ENCODE measurements at regions not wholly inside any gene's neighbourhood (a gene's known extent, or its start where the extent isn't known, plus 50 kb on each side); places are given as distances from the start of the nearest gene placed in this dataset.
"Not testable (repeated sequence)": the region's sequence is repeated elsewhere in the genome, so short reads cannot be mapped to it uniquely, and the experiment has no call there.

DNA sequence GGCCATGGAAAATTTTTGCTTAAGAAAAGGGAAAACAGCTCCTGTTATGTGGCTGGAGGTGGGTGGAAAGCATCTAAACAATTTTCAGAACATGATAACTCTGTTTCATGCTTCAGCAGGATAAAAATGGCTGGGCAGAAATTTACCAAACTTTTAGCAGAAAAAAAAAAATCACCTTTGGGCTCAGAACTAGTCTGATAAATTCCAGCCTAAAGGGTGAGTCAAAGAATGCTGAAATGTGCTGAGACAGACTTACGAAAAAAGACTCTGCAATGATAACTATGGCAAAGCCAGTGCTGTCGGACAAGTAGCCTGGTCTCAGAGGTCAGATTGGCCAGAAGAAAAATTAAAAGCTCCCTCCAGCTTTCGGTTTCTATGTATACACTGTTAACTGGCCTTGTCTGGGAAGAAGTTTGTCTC lies 123.6 kb downstream of the LRATD1 start:
- no peak for DNase-seq

DNA sequence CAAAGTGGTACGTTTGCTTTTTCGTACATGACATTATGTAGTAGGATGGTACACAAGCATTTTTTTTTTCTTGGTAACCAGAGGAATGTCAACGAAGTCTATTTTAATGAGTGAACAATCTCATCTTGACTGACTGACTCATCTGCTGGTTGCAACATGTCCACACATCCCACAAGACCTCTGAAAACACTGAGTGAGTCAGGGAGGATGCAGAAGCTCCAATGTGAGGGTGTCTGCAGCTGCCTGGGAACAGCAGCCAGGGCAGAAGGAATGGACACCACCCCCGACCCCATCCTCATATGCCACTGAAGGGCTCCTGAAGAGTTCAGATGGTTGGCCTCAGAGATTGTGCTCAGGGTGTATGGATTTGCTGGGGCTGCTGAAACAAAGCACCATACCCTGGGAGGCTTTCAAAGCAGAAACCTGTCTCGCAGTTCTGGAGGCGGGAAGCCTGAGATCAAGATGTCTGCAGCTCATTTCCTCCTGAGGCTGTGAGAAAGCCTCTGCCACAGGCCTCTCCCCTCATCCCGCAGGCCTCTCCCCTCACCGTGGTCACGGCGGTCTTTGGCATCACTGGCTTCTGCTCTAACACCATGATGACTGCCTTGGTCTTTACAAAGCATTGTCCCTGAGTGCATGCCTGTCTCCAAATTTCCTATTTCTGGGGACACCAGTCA lies 124.6 kb downstream of the LRATD1 start:
- DNase-seq, result no peak

GRCh38 chr2:14759082-14759481 lies 126.6 kb downstream of the LRATD1 start:
- no peak for DNase-seq

DNA sequence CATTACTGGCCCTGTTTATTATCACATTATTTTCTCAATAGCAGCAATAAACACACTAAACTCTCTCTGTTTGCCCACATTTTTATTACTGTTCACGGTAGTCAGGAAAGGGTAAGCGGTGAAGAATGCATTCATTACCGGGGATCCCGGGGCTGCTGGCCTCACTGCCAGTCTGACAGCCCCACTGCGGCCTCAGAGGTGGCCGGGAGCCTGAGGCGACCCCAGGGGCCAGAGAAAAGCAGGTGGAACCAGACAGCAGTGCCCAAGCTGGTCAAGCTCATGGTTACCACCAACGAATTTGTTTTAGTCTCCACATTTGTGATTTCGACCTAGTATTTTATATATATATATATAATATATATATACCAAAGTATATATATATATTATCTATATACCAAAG lies 127.7 kb downstream of the LRATD1 start:
- no peak for DNase-seq

GRCh38 chr2:14761118-14761517 lies 128.6 kb downstream of the LRATD1 start:
- no peak for DNase-seq

GRCh38 chr2:14773696-14774095 lies 141.2 kb downstream of the LRATD1 start:
- no peak for DNase-seq

DNA sequence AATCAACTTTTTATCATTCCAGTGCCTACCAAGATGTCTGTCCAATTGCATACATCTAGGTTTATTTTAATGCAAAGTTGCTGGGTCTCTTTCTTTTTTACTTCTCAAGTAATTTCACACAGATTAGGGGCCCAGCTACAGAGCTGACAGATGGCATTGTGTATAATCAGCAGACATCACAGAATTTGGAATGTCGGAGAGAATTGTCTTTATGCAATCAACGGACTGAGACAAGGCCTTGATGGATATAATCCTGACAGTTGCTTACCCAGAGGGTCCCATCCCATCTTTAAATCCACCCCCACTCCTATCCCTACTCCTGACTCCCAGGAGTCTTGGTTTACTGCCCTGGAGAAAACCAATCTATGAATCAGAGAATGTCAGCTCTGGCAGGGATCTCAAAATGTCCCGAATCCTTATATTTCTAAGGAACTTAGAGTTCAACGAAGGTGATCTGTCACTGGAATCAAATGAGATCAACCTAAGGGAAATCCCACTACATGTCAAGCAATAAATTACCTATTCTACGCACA lies 142.0 kb downstream of the LRATD1 start:
- DNase-seq, result no peak

DNA sequence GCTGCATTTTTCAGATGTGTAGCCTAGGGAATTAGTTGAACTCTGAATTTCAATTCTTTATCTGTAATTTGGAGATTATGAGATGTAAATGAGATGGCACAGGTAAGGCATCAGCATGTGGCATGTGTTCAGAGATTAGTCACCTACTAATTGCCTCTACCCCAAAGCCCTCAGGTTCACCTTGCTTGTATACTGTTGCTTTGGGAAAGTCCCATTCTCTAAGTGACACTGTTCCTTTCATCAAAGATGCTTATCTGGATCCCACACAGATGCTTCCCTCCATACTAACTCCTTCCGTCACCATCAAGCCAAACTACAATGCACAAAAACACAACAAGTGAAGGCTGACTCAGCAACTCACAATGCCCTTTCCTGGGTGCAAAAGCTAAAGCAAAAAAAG lies 143.7 kb downstream of the LRATD1 start:
- no peak for DNase-seq

DNA sequence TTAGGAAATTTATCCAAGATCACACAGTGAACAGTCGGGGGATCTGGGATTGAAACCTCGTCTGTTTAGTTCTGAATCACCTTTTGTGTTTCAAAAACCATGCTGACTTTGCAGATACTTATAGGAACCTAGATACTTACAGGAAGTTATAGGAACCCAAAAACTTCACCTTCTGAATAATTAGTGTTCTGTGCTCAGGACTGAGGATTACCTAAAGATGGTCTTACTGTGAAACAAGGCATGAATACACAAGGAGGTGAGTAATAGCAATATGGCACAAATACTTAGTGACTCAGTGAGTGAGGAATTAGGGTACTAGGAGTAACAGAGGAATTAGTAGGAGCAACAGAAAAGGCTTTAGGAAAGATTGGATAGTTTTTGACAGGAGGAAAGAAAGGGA lies 145.5 kb downstream of the LRATD1 start:
- no peak for DNase-seq

DNA sequence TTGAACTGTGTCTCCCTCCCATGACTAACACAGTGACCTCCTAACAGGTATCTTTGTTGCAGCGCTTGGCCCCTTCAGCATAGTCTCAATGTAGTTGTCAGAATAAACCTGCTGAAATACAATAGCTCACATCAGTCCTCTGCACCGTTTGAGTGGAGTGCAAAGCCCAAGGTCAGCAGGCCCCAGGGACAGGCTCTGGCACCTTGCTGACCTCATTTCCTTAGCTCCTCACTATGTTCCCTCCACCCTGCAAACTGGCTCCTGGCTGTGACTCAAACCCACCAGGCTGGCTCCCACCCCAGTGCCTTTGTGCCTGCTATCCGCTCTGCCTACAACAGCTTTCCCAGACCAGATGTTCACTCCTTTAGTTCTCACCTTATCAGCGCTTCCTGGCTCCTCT lies 146.7 kb downstream of the LRATD1 start:
- no peak for DNase-seq

DNA sequence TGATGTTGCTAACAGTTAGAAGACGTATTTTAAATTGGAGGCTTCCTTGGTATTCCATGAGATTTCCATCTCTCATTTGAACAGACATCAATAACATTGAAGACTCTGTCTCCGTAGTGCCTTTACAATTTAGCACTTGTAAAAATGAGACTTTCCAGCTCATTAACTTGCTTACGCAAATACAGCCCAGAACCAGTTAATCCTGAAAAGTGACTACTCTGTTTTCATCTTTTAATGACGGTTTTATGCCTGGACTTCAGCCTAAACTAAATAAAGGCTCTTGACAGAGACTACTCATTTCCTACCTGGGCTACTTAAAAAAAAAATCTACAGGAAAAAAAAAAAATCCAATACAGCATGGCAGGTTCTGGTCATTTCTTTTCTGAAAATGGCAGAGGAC lies 148.6 kb downstream of the LRATD1 start:
- no peak for DNase-seq

DNA sequence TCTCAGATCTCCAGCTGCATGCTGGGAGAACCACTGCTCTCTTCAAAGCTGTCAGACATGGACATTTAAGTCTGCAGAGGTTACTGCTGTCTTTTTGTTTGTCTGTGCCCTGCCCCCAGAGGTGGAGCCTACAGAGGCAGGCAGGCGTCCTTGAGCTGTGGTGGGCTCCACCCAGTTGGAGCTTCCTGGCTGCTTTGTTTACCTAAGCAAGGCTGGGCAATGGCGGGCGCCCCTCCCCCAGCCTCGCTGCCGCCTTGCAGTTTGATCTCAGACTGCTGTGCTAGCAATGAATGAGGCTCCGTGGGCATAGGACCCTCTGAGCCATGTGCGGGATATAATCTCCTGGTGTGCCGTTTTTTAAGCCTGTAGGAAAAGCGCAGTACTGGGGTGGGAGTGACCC lies 156.3 kb downstream of the LRATD1 start:
- not testable (repeated sequence) for DNase-seq

DNA sequence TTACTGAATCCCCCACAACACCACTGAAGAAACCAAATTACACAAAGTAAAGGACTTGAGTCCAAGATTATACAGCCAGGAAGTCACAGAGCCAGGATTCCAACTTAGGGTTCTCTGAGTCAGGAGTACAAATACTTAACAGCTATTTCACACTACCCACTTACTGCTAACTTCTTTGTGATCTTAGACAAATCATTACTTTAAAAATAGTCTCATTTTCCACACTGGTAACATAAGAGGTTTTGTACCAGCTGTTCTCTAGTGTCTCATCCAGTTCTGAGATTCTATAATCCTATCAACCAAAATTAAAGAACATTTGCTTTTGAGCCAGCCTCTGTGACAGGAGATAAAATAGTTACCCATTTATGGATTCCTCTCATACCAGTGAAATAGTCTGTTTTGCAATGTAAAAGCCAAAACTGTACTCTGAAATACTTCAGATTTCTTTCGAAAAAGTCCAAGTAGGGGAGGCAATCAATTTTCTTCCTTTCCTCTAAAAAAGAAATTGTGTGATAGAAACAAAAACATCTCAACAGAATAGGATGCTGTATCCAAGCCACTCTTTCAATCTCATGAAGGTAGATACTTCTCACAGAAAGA lies 157.6 kb downstream of the LRATD1 start:
- DNase-seq, result peak in 1 of 3 donors; percentile 7

GRCh38 chr2:14803994-14804393 lies 171.5 kb downstream of the LRATD1 start:
- DNase-seq, result no peak

DNA sequence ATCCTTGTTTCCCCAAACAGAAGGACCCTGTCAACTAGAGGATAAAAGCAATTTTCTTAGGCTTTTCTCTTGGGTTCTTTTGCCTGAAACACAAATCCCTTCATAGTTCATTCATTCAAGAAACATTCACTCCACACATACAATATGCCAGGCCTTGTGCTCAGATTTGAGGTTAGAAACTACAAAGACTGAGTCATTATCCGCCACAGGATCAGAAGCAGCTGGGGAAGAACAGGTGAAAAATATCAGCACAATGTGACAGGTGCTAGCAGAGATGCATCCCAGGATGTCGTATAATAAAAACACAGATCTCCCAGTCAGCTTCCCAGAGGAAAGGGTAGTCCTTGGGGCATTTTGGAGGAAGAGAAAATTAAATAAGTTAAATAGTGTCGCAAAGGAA lies 172.4 kb downstream of the LRATD1 start:
- no peak for DNase-seq

DNA sequence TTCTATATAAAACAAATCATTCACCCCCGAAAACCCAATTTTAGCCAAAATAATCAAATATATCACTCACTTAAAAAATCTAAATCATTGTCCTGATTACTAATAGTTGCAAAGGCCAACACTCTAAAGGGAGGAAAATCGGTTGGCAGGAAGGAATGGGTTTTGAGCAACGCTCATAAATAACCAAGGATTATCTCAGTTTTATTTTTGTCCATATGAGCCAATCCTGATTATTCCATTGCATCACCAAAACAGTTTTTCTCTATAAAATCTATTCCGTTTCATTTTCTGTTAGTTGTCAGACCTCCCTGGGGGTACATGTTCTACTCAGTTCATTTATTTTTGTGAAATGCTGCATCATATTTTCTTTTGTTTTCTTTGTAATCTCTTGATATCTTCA lies 174.1 kb downstream of the LRATD1 start:
- DNase-seq, result no peak

DNA sequence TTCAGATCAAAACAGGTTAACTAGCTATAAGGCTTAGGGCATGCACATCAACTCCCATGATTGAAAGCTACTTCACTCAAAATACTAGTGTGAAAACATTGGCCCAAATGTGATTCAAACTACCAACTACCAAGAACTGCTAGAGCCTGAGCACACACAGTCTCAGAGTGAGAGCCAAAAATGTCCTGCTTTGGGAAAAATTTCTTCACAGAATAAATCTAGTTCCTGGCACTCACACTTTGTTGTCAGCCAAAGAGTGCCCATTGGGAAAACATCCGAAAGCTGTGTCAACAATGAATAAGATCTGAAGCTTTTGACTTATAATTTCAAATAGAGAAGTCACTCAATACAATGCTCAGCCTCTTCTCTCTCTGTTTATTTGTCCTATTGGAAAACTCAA lies 182.7 kb downstream of the LRATD1 start:
- no peak for DNase-seq

DNA sequence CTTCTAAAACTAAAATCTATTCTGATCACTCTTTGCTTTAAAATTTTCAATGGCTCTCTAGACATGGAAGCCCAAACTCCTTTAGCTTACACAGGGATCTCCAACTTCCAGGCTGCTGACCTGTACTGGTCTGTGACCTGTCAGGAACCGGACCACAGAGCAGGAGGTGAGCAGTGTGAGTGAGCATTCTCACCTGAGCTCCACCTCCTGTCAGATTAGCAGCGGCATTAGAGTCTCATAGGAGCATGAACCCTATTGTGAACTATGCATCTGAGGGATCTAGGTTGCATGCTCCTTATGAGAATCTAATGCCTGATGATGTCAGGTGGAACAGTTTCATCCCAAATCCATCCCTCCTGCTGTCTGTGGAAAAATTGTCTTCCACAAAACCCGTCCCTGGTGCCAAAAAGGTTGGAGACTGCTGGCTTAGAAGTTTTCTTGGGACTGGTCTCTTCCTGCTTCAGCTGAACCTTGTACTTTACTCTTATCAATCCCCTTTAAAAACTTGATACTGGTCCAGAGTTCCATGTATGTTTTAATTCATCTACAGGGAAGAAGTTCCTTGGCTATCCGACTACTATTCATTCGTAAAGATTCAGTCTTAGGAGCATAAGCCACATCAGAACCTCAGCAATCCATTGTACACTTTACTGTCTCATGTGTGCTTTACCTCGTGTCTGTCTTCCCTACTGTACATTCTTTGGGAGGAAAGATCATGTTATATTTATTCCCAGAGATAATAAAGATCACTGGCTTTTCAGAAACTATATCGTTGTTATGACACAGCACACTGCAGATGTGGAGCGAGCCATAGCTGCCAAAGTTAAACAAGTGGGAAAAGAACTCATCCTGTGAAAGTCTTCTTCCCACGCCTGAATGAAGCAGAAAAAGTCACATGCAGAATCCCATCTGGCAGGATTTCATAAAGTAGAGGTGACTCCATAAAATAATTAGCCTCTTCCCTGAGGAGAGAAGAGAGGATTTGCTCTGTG lies 183.8 kb downstream of the LRATD1 start:
- DNase-seq, result no peak

DNA sequence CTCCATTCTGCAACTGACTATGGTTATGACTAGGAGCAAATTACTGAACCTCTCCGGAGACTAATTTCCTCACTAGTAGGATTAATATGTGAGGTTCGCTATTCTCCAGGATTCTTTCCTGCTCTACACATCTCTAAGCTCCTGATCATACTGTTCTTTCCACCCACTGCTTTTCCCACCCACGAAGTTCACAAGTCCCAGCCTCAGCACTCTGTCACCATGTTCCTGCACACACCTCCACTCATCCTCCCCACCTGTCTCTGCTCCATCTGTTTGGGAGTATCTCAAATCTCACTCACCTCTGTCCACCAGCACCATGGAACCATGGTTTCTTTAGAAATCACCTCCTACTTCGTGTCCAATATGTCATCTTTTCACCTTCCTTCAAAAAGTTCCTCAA lies 185.3 kb downstream of the LRATD1 start:
- DNase-seq, result no peak

DNA sequence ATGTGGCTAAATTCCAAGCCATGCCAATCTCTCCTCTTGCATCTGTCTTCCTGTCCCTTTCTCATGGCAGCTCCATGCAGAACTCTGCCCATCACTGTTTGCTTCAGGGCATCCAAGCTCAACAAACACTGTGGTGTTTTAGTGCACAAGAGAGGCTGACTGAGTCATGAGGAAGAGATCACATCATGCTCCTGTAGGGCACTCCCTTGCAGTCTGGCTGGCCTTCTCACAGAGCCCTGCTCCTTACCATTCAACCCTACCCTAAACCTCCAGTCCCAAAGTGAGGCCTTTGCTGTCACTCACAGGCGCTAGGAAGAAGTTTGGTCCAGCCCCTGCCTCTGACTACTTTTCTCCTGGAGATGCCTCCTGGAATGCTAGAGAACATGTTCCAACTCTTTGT lies 194.0 kb downstream of the LRATD1 start:
- DNase-seq, result no peak

DNA sequence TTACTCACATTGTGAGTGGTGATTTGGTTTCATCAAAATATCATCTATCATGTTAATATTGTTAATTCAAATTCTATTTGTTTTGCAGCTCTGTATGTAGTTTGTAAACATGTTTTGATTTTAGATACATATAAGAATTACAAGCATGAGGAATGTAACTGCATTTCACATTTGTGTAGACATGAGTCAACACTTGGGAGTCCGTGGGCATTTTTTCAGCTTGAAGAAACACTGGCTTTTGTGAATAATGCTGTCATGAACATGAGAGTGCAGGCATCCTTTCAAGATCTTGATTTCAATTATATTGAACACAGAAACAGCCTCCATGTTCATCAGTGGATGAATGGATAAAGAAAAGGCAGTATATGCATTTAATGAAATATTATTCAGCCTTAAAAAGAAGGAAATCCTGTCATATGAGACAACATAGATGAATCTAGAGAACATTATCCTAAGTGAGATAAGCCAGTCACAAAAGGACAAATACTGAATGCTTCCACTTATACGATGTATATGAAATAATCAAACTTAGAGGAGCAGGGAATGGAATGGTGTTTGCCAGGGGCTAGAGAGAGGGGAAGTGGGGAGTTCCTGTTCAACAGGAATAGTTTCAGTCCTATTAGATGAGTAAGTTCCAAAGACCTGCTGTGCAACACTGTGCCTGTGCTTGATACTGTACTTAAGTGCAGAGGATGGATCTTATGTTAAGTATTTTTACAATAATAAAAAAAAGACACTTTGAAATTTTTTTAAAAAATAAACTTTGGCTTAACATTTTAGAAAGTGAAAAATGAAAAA lies 194.9 kb downstream of the LRATD1 start:
- DNase-seq, result no peak

GRCh38 chr2:14828223-14828622 lies 195.7 kb downstream of the LRATD1 start:
- DNase-seq, result no peak

GRCh38 chr2:14828968-14829367 lies 196.5 kb downstream of the LRATD1 start:
- DNase-seq, result no peak
